Adrenal gland (tissue), 5 donors: ENCODE measurements at regions not wholly inside any gene's neighbourhood (a gene's known extent, or its start where the extent isn't known, plus 50 kb on each side); places are given as distances from the start of the nearest gene placed in this dataset.

Source experiments
- CTCF ChIP-seq, 6 experiments: fragments of 450-650 bp in 4 of 6; fragments of 200-600 bp in 2 of 6; sonication (generic) in 1 of 6; IDR thresholded peaks; 1 replicate in 5 of 6; 2 replicates in 1 of 6; pipeline versions ENCODE4 v1.5.1 to v1.8.0; 2016 to 2021; ENCODE audit warnings: antibody characterized with exemption in 6 of 6, mild to moderate bottlenecking in 2 of 6, moderate library complexity in 1 of 6
- POLR2A ChIP-seq, 2 donors: fragments of 450-650 bp; IDR thresholded peaks; one replicate each; pipeline ENCODE4 v1.6.1; 2017; ENCODE audit warnings: antibody characterized with exemption in 2 of 2, mild to moderate bottlenecking in 2 of 2, moderate library complexity in 1 of 2
- donor health status: DM: no; HTN: no; CAD: no.

- TF ChIP-seq CTCF (IDR thresholded peaks at IDR 0.05) (no peak), POLR2A (IDR thresholded peaks at IDR 0.05) (no peak)
These were observed 157.6 kb upstream of the ADARB2 start for GRCh38 chr10:1894912-1895311.
